Heart left ventricle (tissue), 13 donors: ENCODE measurements at regions not wholly inside any gene's neighbourhood (a gene's known extent, or its start where the extent isn't known, plus 50 kb on each side); places are given as distances from the start of the nearest gene placed in this dataset.
"Not testable (repeated sequence)": the region's sequence is repeated elsewhere in the genome, so short reads cannot be mapped to it uniquely, and the experiment has no call there.

Experiments
- CTCF ChIP-seq, 12 donors: fragments of 200-600 bp; sonication (generic) in 4 of 12; IDR thresholded peaks; one replicate each; pipeline versions ENCODE4 v1.5.0 to v1.8.0; 2018 to 2022; ENCODE audit warnings: antibody characterized with exemption in 12 of 12, mild to moderate bottlenecking in 5 of 12
- POLR2A ChIP-seq, 2 donors: fragments of 450-650 bp; IDR thresholded peaks; one replicate each; pipeline ENCODE4 v1.6.1; 2017; ENCODE audit warnings: antibody characterized with exemption in 2 of 2, mild to moderate bottlenecking in 2 of 2, moderate library complexity in 2 of 2
- donor health status: ischemic (EF 13 %, LVEDD 7.1; RV severe dilation, severe dysfunction).
- donor health status: DM: no; HTN: yes; CAD: no.
- donor health status: DM: no; HTN: no; CAD: no.
- donor health status: ischemic (EF 25% LVEDD 6.9; RV normal size, moderate dysfunction).
- donor health status: ischemic (EF 25% LVEDD 5.7; RV mildly dilated, moderate dysfunction).
- donor health status: ischemic (EF 35%, LVEDD 5.7; RV mildly dilated, moderate dysfunction).
- donor health status: nonischemic (EF 11% LVEDD 7.7; RV severe dilation, severe dysfunction).
- donor health status: DM: yes; HTN: yes; CAD: no.
- donor health status: PGD.
- donor health status: ischemic (EF 29% LVEDD 5.4; RV normal size, mild dysfunction).
- donor health status: nonischemic (EF 23%, LVEDD 6.1; RV moderate dilation, normal function).

- TF ChIP-seq CTCF, POLR2A (IDR thresholded peaks at IDR 0.05): not testable (repeated sequence)
Observed at GRCh38 chrY:3108674-3109073, 173.5 kb downstream of the ZFY start.
